NK-92 treated with Interleukin-12 subunit alpha and Interleukin-12 subunit beta, amount 100 ng/mL, for 24 hours (cell line): ENCODE measurements at regions not wholly inside any gene's neighbourhood (a gene's known extent, or its start where the extent isn't known, plus 50 kb on each side); places are given as distances from the start of the nearest gene placed in this dataset.

Experiments
- DNase-seq: peaks from one replicate; lab custom pipeline; 2025; lab: John Stamatoyannopoulos, UW

DNA sequence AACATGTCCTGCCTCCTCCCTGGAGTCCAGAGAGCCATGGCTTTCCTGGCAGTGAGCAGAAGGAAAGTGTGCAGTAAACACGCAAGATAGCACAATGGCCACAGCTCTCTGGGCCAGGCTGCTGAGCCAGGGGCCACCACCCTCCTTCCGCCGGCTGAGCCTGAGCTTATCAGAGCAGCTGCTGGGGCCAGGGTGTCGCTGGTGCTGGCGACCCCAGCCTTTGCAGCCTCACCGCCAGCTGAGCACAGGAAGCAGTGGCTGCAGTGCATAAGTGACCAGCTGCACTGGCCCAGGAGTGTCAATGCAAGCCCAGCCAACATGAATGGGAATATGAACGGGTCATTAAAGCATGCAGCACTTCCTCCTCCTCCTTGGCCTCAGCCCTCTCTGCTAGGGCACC, 172.0 kb downstream of the ZFP36L2 start:
- no peak for DNase-seq

DNA sequence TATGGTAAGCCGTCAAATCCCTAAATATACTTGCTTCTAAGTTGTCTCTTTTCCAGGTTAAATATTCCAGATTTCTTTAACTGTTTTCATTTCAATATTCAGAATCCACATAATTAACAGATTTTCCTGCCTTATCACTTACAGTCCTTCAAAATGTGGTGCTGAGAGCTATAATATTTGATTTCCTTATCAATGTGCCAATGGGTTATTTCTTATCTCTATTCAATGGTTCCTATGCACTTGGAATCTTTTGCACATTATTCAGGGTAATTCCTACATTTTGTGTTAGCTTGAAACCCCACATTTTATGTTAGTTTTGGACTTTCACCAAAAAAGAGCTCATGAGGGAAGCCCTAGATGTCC, 173.5 kb downstream of the ZFP36L2 start:
- DNase-seq = no peak

DNA sequence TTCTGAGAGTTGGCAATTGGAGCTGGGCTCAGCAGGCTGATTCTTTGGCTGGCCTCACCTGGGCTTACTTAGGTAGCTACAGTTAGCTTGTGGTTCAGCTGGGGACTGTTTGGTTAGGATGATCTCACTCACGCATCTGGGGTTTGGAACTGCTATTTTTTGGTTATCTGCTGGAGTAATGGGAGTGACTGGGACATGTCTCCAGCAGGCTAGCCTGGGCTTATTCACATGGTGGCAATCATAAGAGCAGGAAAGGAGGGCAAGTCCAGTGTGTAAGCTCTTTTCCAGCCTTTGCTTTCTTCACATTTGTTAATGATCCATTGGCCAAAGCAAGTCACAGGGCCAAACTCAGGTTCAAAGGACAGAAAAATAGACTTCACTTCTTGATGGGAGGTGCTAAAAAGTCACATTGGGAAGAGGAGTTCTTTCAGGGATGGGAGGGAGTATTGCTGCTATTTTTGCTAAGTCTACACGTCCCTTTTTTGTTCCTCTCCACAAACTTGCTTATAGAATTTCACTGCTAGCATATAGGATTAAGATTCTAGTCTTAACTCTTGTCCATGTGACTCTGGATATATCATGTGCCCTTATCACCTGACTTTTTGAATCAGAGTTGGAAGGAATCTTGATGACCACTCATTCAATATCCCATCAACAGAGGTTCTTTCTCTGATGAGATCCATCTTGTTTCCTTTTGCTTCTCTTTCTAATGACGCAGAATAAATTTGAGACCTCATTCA, 174.0 kb downstream of the ZFP36L2 start:
- DNase-seq = no peak

DNA sequence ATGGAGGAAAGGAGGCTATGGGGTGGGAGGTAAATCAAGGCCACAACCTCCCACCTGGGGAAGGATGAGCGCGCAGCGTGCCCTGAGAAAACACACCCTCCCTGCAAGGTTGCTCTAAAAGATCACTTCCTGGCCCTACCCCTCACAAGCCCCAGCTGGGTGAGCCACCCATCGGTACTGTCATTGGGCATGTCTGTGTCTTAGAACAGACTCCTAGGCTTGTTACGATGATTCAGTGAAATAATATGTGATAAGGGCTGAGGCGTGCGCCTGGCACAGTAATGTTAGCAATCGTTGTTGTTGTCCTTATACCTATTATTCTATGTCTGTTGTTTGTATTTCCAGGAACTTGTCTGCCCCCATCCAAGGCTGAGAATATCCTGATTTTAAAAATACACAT, 175.1 kb downstream of the ZFP36L2 start:
- DNase-seq = no peak

DNA sequence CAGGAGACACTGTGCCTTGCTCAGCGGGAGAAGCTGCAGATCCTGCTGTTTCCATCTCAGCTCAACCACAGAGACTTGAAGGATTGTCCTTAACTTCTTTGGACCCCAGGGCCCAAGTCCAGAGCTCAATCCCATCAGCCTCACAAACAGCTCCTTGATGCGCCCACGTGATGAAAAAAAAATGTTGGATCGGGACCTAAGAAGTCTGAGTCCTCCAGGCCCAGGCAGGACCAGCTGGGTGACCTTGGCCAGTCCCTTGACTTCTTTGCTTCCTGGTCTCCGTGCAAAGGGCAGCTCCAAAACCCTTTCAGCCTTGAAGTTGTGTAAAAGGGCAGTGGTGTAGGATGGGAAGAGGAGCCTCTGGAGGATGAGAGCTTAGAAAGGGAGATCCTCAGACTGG, 175.5 kb downstream of the ZFP36L2 start:
- no peak for DNase-seq

DNA sequence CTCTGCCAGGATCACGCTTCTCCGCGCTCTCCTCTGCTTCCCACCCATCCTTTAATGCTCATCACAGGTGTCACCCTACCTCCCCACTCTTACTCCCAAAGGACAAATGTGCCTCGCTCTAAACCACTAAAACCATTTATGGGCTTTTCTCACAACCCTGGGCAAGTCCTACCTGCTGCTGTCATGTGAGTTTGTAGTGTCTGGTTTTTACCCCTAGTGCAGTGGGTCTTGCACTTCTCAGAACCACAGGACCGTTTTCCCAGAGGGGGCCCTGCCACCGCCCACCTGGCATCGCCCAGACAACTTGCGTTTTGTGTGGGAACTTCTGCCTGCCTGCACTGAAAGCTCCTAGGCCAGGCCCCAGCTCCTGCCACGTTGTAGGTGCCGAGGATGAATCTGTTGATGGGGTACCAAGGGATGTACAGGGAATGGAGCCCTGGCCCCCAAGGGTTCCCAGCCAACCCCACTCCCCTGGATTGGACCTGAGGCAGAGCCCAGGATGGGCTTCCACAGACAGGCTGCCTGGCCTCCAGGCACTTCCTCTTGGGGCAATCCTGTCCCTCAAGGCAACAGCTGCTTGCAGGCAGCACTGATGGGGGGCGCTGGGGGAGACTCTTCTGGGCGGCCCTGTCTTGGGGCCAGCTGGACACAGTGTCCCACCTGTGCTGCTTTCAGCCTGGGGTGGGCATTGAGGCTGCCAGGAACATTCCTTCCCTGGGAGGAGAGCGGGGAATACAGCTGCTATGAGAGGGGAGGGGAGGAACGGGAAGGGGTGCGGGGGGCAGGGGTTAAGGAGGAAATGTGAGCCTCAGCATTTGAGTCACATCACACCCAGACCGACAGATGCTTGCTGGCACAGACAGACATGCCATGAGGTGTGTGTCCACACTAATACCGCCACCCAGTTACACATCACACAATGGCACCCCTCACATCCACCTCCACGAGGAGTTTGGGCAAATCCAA, 176.3 kb downstream of the ZFP36L2 start:
- no peak for DNase-seq

DNA sequence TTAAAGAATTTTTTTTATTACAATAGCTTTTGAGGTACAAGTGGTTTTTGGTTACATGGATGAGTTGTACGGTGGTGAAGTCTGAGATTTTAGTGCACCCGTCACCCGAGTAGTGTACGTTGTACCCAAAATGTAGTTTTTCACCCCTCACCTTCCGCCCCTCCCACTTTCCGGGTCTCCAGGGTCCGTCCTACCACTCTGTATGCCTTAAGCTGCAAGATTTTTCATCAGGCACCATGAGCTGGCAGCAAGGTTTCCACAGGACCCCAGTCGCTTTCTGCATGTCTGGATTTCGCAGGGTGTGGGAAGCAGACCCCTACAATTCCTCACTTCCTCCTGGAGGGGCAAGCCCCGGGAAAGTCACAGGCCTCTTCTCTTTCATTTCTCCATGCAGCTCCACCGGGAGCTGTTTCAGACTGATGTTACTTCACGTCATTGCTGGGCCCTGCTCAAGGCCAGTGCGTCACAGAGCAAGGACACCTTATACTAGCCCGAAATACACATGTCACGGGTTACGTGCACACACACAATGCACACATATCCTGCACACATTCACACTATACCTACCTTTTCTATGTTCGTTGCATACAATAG, 179.1 kb downstream of the ZFP36L2 start:
- no peak for DNase-seq

DNA sequence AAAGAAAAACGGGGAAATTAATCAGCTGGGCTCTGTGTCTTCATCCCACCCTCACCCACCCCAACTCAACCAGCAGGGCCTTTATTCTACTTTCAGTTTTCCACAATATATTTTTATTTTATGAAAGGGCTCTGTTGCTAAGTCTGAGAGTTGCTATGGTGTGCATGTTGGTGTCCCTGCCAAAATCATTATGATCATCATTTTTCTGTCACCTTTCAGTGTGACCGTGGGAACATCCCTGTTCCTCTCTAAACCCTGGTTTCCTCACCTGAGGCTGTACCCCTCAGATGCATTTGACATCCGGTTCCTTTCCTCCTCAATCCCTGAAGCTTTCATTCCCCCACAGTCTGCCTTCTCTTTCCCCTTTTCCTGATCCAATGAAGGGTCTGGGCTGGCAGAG, 180.5 kb downstream of the ZFP36L2 start:
- no peak for DNase-seq

DNA sequence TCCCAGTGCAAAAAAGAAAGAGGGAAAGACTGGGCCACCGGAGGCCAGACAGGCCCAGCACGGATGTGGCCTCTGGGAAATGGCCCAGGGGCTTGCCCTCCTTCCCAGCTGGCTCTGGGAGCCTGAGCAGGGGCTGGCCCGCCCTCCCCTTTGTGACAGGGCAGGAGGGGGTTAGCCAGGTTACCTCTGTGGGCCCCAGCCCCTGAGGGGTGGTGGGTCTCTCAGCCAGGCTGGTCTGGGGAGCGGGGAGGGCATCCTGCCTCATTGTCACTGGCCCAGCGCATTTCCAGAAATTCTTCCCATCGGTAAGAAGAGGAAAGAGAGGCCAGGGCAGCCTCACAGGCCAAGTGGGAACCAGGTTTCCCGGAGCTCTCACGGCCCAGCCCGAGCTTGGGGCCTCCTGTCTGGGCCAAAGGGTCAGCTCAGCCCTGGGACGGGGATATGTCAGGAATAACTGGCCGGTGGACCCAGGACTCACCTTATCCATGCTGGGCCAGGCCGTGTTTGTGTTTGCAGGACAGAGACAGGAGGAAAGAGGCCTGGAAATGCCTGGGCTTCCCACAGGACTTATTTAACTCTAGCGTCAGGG, 182.2 kb downstream of the ZFP36L2 start:
- no peak for DNase-seq

DNA sequence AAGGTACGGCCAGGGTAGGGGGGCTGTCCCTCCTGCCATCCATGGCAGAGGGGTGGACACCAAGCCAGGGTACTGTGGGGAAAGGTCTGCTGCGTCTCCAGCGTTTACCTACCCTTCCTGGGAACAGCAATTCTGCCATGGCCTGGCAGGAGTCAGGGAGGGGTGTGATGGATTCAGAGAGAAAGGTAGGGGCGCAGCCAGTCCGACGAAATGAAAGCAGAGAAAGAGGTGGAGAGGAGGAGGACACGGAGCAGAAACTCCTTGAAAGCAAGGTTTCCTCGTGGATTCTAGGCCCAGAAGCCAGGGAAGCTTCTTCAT, 182.9 kb downstream of the ZFP36L2 start:
- DNase-seq = no peak

DNA sequence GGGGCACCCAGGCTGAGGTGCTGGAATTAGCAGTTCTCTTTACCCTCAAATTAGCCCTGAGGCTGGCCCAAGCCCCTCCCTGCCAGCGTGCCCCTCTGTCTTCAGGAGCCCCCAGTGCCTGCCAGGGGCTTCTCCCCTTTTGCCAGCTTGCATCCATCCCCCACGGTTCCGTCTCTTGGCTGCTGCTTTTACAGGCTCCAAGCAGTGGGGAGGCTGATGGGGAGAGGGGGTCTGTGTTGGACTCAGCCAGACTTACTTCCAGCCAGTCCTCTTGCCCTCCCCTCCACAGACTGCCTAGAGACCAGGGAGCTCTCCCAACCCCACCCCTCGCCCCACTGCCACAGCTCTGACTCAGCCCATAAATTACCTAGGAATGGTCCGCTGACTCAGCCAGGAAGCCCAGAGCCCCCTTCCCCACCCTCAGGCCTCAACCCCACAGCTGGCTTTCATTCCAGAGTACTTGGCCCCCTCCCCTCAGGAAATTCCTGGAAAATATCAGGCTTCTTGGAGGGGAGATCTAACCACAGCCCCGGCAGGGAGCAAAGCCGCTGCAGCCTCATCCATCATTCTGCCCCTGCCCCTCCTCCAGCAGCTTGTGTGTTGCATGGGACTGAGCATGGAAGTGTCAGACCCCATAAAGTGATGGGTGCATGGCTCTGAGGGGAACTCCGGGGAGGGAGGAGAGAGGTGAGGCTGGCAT, 184.6 kb downstream of the ZFP36L2 start:
- no peak for DNase-seq

DNA sequence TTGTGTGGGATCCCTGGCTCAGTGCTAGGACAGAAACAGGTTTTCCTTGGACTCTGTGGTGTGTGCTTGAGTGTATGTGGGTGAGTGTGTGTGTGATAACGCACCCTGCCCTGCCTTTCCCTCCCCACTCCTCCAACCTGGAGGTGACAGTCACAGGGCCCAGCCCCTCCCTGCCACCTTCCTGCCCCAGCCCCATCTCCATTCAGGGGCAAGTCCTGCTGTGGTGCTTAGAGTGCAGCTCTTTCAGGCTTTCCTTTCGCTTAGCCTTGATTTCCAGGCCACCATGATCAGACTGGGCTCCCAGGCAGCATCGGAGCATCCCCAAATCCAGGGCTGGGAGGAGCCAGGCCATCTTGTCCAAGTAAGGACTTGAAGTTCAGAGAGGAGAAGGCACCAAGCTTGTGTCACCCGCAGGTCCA, 185.2 kb downstream of the ZFP36L2 start:
- no peak for DNase-seq

DNA sequence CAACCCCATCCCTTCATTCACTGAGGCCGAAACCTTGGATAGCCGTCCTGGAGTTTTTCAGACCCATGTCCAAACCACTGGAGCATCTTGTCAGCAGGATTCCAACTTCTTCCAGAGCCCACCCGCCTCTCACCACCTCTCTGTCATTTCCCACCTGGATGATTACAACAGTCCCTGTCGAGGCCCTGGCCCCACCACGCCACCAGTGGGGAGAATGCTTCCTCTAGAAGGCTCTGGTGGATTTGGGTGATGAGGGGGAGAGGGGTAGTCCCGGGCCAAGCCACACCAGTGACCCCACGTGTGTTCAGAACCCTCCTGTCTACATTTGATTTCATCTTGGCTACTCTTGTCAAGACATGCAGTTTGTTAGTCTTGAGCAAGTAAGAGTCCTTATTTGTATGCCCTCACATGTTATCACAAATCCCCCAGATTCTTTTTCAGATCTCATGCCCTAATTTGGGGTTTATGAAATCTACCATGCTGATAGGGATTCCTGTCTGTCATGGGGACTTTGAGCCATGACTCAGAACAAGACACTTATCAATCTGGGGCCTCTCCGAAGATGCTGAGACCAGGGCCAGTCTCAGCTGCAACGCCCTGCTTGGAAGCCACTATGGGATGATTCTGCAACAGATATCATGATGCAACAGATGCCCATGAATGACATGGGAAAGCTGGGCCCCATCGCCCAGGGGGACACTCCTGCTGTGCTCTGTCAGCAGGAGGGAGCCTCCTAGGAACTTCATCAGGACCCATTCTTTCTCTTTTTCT, 186.1 kb downstream of the ZFP36L2 start:
- no peak for DNase-seq

DNA sequence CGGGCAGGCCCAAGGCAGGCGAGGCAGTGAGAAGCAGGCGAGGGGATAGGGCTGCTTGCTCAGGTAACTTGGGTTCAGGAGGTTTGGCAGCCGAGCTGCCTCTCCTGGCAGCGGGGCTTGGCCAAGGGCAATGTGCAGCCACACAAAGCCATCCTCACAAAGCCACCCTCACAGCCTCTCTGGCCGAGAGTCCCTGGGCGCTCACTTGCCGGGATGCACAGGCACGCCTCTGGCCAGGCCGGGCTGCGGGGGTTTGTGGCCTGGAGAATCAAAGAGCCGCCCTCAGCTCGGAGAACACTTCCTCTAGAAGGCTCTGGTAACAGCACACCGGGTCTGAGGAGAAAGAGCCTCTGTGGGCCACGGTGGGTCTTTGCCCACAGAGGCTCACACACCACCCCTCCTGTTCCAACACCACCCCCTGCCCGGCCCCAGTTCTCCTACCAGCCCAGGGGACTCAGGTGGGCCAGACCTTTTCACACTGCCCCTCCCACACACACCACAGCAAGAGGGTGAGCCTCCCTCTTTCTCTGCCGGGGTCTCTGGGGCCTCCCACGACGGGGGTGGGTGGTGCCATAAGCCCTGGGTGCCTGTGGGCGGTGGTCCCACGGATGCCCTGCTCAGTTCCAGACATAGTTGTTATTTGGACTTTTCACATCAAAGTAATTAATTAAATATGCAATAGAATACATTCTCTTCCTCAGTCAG, 186.9 kb downstream of the ZFP36L2 start:
- DNase-seq = no peak

DNA sequence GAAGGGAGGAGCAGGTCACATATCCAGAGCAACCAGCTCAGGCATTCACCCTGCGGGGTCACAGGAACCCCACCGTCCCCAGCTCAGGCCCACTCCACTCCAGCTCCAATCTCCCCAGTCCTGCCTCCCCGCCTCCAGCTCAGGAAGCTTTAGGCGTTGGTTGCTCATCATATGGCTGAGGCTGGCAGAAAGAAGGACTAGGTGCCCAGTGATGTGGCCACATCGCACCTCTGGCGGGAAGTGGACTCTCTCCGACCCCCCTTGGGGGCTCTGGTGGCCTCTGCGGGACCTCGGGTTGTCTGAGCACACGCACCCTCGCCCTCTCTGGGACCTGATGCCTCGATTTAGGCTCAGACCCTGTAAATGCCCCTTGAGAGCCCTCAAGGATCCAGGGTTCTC, 187.7 kb downstream of the ZFP36L2 start:
- DNase-seq = no peak

DNA sequence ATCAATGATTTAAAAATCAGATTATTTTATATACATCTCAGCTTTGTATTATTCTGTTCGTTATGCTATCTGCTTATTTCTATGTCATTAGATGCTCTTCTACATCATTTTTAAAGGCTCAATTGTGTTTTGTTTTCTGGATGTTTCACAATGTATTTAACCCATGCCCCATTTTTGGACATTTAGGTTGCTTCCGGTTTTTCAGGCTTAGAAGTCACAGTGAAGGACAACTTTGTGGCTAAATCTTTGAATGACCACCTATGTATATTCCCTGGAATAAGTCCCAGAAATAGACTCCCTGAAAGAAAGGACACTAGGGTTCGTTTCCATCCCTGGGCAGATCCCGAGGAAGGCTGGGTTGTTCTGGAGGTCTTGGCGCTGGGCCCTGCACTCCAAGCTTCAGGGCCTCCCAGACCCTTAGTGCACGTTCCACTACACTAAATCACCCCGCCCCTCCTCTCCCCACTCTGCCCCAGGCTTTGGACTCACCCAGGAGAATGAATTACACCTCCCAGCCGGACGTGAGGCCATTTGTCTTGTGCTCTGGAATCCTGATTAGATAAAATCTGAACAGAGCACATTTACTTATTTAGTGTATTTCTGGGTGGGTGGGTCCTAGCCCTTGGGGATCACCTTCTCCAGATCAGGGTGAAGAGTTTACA, 188.2 kb downstream of the ZFP36L2 start:
- no peak for DNase-seq

DNA sequence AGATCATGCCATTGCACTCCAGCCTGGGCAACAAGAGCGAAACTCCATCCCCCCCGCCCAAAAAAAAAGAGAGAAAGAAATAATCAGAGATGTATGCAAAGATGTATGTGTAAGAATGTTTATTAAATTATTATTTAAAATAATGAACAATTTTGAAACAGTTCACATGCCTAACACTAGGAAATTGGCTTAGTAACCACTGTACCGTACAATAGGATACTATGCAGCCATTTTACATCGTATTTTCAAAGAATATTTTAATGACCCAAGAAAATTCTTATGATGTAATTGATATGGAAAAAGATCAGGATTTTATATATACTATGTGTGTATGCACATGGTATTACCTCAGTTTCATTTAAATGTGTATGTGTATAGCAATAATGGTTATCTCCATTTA, 190.5 kb downstream of the ZFP36L2 start:
- no peak for DNase-seq

DNA sequence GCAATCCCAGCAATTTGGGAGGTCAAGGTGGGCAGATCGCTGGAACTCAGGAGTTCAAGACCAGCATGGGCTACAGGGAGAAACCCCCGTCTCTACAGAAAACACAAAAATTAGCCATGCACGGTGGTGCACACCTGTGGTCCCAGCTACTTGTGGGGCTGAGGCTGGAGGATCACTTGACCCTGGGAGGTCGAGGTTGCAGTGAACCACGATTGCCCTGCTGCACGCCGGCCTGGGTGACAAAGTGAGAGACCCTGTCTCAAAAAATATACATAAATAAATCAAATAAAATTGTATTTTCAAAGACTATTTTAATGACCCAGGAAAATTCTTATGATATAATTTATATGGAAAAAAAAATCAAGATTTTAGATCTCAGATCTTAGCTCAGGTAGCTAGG, 191.5 kb downstream of the ZFP36L2 start:
- no peak for DNase-seq

DNA sequence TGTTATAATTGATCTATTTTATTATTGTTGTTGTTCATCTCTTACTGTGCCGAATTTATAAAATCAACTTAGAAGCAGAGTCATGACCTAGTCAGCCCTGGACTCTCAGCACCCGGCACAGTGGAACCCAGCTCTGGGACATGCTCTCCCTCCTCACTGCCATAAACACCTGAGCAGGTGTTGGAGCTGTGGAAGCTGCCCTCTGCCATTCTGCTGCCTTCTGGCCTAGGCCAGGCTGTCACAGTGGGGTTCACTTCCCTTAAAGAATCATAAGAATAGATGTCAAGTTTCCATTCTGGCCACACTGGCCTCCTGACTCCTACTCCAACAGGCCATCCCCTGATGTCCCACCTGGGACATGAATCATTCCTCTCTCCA, 192.2 kb downstream of the ZFP36L2 start:
- no peak for DNase-seq
